ENCODE measurements at regions not wholly inside any gene's neighbourhood (a gene's known extent, or its start where the extent isn't known, plus 50 kb on each side); places are given as distances from the start of the nearest gene placed in this dataset.
"Not testable (repeated sequence)": the region's sequence is repeated elsewhere in the genome, so short reads cannot be mapped to it uniquely, and the experiment has no call there.

GRCh38 chrY:20925350-20926091, 169.6 kb downstream of the RPS4Y2 start:
- not testable (repeated sequence) for TF ChIP-seq PAX5 (IDR thresholded peaks at IDR 0.05; ENCODE audit: insufficient read depth, low read length, severe bottlenecking); POLR2A (IDR thresholded peaks at IDR 0.05; ENCODE audit: low read depth, low read length); POLR2AphosphoS5 (IDR thresholded peaks at IDR 0.05; ENCODE audit: low read depth, low read length); TAF1 (IDR thresholded peaks at IDR 0.05; ENCODE audit: low read depth, low read length); POU2F2 (IDR thresholded peaks at IDR 0.05; ENCODE audit: low read depth, low read length)
